ENCODE measurements at regions not wholly inside any gene's neighbourhood (a gene's known extent, or its start where the extent isn't known, plus 50 kb on each side); places are given as distances from the start of the nearest gene placed in this dataset.

DNA sequence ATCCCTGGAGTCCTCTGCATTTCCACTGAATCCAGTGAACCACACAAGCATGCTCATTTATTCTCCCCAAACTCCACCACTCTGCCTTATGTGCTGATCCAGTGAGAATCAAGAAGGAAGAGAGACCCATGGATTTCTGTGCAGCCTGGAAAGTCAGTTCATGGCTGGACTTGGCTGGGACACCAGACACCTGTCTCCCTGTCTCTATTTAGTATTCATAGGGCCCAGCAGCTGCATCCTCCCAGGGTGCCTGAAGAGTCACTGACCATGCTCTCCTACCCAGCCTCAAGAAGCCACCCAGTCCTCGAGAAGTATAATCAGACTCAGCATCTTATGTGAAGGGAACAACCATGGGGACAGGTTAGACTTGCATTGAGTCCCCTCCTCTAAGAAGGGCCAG lies 83.2 kb downstream of the ZNF280B start:
- Histone ChIP-seq H3K9me3 (no peaks in the 10 kb centered on the region), H3K27me3 (peaks cover 41% of the 10 kb centered on the region), H3K4me3 (ENCODE audit: low read depth, low read length) (no peak overlapping the region)

DNA sequence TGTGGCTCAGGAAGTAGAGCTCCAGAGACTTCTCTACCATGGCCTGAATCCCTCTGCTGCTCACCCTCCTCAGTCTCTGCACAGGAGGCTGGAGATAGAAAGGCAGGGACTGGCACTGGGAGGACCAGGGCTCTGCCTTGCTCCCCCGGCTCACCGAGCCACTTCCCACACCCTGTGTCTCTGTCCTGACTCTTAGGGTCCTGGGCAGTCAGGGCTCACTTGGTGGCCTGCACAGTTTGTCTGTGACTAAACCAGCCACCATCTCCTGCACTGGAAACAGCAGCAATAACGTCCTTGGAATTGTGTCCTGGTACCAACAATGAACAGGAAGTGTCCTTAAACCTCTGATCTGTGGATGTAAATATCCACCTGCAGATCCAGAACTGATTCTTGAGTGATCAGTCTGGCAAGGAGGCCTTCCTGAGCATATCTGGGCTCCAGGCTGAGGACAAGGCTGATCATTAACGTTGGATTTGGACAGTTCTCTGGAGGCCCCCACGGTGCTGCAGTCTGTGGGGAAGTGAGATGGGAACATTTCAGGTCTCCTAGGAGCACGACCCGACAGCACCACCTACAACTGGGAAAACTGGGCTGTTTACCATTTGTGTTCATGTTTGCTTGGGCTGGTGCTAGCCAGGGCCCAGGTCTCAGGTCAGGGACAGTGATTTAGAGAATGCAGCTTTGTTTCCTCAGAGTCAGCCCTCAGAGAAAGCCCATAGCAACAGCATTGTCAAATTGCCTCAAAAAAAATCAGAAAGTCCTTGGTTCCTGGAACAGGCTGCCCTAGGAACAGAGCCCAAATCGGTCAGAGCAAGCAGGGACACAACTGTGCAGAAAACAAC lies 82.5 kb downstream of the ZNF280B start:
- TF ChIP-seq, protein P1, sequence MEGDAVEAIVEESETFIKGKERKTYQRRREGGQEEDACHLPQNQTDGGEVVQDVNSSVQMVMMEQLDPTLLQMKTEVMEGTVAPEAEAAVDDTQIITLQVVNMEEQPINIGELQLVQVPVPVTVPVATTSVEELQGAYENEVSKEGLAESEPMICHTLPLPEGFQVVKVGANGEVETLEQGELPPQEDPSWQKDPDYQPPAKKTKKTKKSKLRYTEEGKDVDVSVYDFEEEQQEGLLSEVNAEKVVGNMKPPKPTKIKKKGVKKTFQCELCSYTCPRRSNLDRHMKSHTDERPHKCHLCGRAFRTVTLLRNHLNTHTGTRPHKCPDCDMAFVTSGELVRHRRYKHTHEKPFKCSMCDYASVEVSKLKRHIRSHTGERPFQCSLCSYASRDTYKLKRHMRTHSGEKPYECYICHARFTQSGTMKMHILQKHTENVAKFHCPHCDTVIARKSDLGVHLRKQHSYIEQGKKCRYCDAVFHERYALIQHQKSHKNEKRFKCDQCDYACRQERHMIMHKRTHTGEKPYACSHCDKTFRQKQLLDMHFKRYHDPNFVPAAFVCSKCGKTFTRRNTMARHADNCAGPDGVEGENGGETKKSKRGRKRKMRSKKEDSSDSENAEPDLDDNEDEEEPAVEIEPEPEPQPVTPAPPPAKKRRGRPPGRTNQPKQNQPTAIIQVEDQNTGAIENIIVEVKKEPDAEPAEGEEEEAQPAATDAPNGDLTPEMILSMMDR (IDR thresholded peaks at IDR 0.05; ENCODE audit: low read depth, low read length): no peak
- Histone ChIP-seq H3K36me3 (no peaks in the 10 kb centered on the region), H3K27me3 (peaks cover 35% of the 10 kb centered on the region), H3K4me3 (ENCODE audit: low read depth, low read length) (no peak overlapping the region), H3K9me3 (no peaks in the 10 kb centered on the region), H3K4me1 (no peaks in the 10 kb centered on the region)
- DNase-seq: no peak

More for the DNA sequence above, 83.2 kb downstream of the ZNF280B start:
- TF ChIP-seq, protein P1 (IDR thresholded peaks at IDR 0.05; ENCODE audit: low read depth, low read length): no peak
- DNase-seq: no peak
- Histone ChIP-seq H3K36me3 (no peaks in the 10 kb centered on the region), H3K4me1 (no peaks in the 10 kb centered on the region)

DNA sequence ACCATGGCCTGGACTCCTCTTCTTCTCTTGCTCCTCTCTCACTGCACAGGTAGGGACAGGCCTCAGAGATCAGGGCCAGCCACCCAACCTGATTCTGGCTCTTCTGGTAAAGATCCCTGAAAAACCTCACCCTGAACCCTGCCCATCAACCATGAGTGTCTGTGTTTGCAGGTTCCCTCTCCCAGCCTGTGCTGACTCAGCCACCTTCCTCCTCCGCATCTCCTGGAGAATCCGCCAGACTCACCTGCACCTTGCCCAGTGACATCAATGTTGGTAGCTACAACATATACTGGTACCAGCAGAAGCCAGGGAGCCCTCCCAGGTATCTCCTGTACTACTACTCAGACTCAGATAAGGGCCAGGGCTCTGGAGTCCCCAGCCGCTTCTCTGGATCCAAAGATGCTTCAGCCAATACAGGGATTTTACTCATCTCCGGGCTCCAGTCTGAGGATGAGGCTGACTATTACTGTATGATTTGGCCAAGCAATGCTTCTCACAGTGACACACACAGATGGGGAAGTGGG lies 80.9 kb downstream of the ZNF280B start:
- TF ChIP-seq, protein P1 (IDR thresholded peaks at IDR 0.05; ENCODE audit: low read depth, low read length): no peak
- no peaks in the 10 kb centered on the region for H3K36me3 ChIP-seq
- H3K4me3 ChIP-seq (ENCODE audit: low read depth, low read length): no peak overlapping the region
- no peaks in the 10 kb centered on the region for H3K9me3 ChIP-seq
- no peaks in the 10 kb centered on the region for H3K4me1 ChIP-seq
- no peak for DNase-seq
- H3K27me3 ChIP-seq: peaks cover 24% of the 10 kb centered on the region

DNA sequence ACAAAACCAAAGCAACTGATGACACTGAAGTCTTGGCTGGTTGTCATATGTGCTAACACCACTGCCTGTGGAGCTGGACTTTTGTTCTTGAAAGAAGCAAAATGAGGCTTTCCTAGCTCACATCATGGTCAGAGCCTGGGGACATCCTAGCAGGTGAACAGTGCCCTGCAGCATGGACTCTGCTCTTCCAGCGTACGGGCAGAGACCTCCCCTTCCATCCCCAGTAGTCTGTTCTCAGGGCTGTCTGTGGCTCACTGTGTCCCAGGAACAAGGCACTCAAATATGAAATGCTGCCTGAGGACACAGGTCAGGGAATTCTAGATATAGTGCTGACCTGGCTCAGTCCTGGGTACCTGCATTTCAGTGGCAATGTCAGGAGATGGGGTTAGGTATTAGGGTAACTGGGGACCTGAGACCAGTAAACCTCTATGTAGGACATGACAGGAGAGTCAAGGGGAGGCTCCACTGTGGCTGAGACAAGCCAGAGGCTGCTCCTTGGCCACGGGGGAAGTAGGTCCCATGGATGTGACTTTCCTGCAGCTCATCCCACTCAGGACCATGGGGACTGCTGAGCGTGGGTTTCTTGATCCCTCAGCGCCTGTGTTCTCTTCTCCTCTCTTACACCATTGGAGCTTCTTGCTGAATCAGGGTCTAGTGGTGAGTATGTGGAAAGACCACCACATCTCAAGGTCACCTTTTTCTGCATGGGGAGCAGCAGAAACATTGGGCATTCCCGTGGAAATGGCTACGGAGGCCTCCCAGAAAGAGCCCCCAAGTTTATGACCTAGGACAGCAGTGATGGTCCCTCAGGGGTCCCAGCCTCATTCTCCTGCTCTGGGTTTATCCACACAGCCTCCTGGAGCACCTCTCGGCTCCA lies 80.1 kb downstream of the ZNF280B start:
- Histone ChIP-seq H3K9me3 (no peaks in the 10 kb centered on the region), H3K36me3 (no peaks in the 10 kb centered on the region), H3K4me1 (no peaks in the 10 kb centered on the region), H3K27me3 (peaks cover 23% of the 10 kb centered on the region), H3K4me3 (ENCODE audit: low read depth, low read length) (no peak overlapping the region)
- TF ChIP-seq, protein P1 (IDR thresholded peaks at IDR 0.05; ENCODE audit: low read depth, low read length): no peak
- no peak for DNase-seq

DNA sequence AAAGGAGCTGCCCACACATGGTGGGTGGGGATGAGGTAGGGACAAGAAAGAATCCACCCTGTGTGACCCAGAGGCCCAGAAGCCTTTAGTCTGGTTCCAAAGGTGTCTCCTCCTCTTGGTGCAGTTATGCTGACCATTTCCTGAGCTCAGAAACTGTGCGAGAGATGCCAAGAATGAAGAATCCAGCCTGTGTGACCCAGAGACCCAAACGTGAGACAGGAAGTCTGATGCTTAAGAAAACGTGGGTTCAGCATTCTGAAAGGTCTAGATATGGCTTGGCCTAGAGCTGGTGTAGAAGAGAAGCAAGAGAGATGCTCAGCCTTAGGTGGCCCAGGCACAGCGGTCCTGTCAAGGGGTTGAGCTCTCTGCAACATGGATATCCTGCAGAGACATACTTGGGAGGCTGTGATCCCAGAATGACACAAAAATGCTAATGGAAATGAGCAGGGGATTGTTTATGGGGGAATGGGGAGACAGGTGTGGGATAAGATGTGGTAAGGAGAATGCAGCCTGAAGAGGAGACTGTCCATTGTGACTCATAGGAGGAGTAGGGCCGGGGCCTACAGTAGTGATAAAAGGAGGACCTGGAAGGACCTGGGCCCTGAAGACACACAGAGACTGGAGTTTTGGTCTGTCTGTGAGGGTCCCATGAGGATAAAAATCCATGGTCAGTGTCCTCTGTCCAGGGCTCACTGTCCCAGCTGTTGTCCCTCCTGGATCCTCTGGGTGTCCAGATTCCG lies 79.0 kb downstream of the ZNF280B start:
- Histone ChIP-seq H3K27me3 (peaks cover 19% of the 10 kb centered on the region), H3K36me3 (no peaks in the 10 kb centered on the region), H3K4me1 (no peaks in the 10 kb centered on the region), H3K4me3 (ENCODE audit: low read depth, low read length) (no peak overlapping the region), H3K9me3 (no peaks in the 10 kb centered on the region; the same call in 1 of the 2 replicates)
- TF ChIP-seq, protein P1 (IDR thresholded peaks at IDR 0.05; ENCODE audit: low read depth, low read length): no peak
- no peak for DNase-seq
